ENCODE measurements at regions not wholly inside any gene's neighbourhood (a gene's known extent, or its start where the extent isn't known, plus 50 kb on each side); places are given as distances from the start of the nearest gene placed in this dataset.
"Not testable (repeated sequence)": the region's sequence is repeated elsewhere in the genome, so short reads cannot be mapped to it uniquely, and the experiment has no call there.

GRCh38 chr16:65817799-65818198 lies 548.7 kb upstream of the CDH5 start:
- no peaks in the 10 kb centered on the region for H3K79me2 ChIP-seq (ENCODE audit: control insufficient read depth, insufficient read depth, low read length, unreplicated experiment)
- H2AFZ ChIP-seq (ENCODE audit: low read length, unreplicated experiment), result no peak overlapping the region
- no peak overlapping the region for H3K4me3 ChIP-seq (ENCODE audit: low read depth, low read length)
- no peaks in the 10 kb centered on the region for H3K36me3 ChIP-seq (ENCODE audit: insufficient read depth, low read length)
- H3K4me1 ChIP-seq (ENCODE audit: control insufficient read depth, insufficient read depth, low read length, unreplicated experiment), result no peaks in the 10 kb centered on the region
- no peak overlapping the region for H3K27ac ChIP-seq (ENCODE audit: low read depth, low read length)
- no peaks in the 10 kb centered on the region for H3K27me3 ChIP-seq (ENCODE audit: insufficient read depth, low read length)

GRCh38 chr16:65817066-65817465 lies 549.4 kb upstream of the CDH5 start:
- H3K36me3 ChIP-seq (ENCODE audit: insufficient read depth, low read length), result no peaks in the 10 kb centered on the region
- no peaks in the 10 kb centered on the region for H3K27me3 ChIP-seq (ENCODE audit: insufficient read depth, low read length)
- H3K4me3 ChIP-seq (ENCODE audit: low read depth, low read length), result no peak overlapping the region
- H3K27ac ChIP-seq (ENCODE audit: low read depth, low read length), result no peak overlapping the region
- no peaks in the 10 kb centered on the region for H3K79me2 ChIP-seq (ENCODE audit: control insufficient read depth, insufficient read depth, low read length, unreplicated experiment)
- H2AFZ ChIP-seq (ENCODE audit: low read length, unreplicated experiment), result no peak overlapping the region
- H3K4me1 ChIP-seq (ENCODE audit: control insufficient read depth, insufficient read depth, low read length, unreplicated experiment), result no peaks in the 10 kb centered on the region

- no peak overlapping the region for H3K4me3 ChIP-seq (ENCODE audit: low read depth, low read length)
- H3K27ac ChIP-seq (ENCODE audit: low read depth, low read length), result no peak overlapping the region
- no peaks in the 10 kb centered on the region for H3K79me2 ChIP-seq (ENCODE audit: control insufficient read depth, insufficient read depth, low read length, unreplicated experiment)
Observed at GRCh38 chr16:65816556-65816955, 549.9 kb upstream of the CDH5 start.

GRCh38 chr16:65815707-65816106 lies 550.8 kb upstream of the CDH5 start:
- H3K36me3 ChIP-seq (ENCODE audit: insufficient read depth, low read length), result no peaks in the 10 kb centered on the region
- H3K4me3 ChIP-seq (ENCODE audit: low read depth, low read length), result no peak overlapping the region
- 0 out of 2 replicates have a peak, but pooled peaks cover 6% of the 10 kb centered on the region for H3K27me3 ChIP-seq (ENCODE audit: insufficient read depth, low read length)
- no peak overlapping the region for H2AFZ ChIP-seq (ENCODE audit: low read length, unreplicated experiment)
- no peak overlapping the region for H3K27ac ChIP-seq (ENCODE audit: low read depth, low read length)
- no peaks in the 10 kb centered on the region for H3K4me1 ChIP-seq (ENCODE audit: control insufficient read depth, insufficient read depth, low read length, unreplicated experiment)
- H3K79me2 ChIP-seq (ENCODE audit: control insufficient read depth, insufficient read depth, low read length, unreplicated experiment), result no peaks in the 10 kb centered on the region

More at GRCh38 chr16:65816556-65816955, 549.9 kb upstream of the CDH5 start:
- H2AFZ ChIP-seq (ENCODE audit: low read length, unreplicated experiment), result no peak overlapping the region
- no peaks in the 10 kb centered on the region for H3K4me1 ChIP-seq (ENCODE audit: control insufficient read depth, insufficient read depth, low read length, unreplicated experiment)
- no peaks in the 10 kb centered on the region for H3K36me3 ChIP-seq (ENCODE audit: insufficient read depth, low read length)
- 0 out of 2 replicates have a peak, but pooled peaks cover 1% of the 10 kb centered on the region for H3K27me3 ChIP-seq (ENCODE audit: insufficient read depth, low read length)

- H3K27me3 ChIP-seq (ENCODE audit: insufficient read depth, low read length); H3K4me1 ChIP-seq (ENCODE audit: control insufficient read depth, insufficient read depth, low read length, unreplicated experiment); H3K27ac ChIP-seq (ENCODE audit: low read depth, low read length); H3K79me2 ChIP-seq (ENCODE audit: control insufficient read depth, insufficient read depth, low read length, unreplicated experiment); H3K36me3 ChIP-seq (ENCODE audit: insufficient read depth, low read length); H3K4me3 ChIP-seq (ENCODE audit: low read depth, low read length); H2AFZ ChIP-seq (ENCODE audit: low read length, unreplicated experiment): not testable (repeated sequence)
Observed at GRCh38 chr16:65813879-65814278, 552.6 kb upstream of the CDH5 start.

GRCh38 chr16:65809627-65810026 lies 556.9 kb upstream of the CDH5 start:
- Histone ChIP-seq H3K27ac (ENCODE audit: low read depth, low read length) (no peak overlapping the region), H3K79me2 (ENCODE audit: control insufficient read depth, insufficient read depth, low read length, unreplicated experiment) (no peaks in the 10 kb centered on the region), H3K4me1 (ENCODE audit: control insufficient read depth, insufficient read depth, low read length, unreplicated experiment) (no peaks in the 10 kb centered on the region), H2AFZ (ENCODE audit: low read length, unreplicated experiment) (no peak overlapping the region), H3K4me3 (ENCODE audit: low read depth, low read length) (no peak overlapping the region), H3K27me3 (ENCODE audit: insufficient read depth, low read length) (peaks cover 18% of the 10 kb centered on the region), H3K36me3 (ENCODE audit: insufficient read depth, low read length) (no peaks in the 10 kb centered on the region)

- Histone ChIP-seq H2AFZ (ENCODE audit: low read length, unreplicated experiment) (no peak overlapping the region), H3K79me2 (ENCODE audit: control insufficient read depth, insufficient read depth, low read length, unreplicated experiment) (no peaks in the 10 kb centered on the region), H3K27ac (ENCODE audit: low read depth, low read length) (no peak overlapping the region), H3K36me3 (ENCODE audit: insufficient read depth, low read length) (no peaks in the 10 kb centered on the region), H3K4me1 (ENCODE audit: control insufficient read depth, insufficient read depth, low read length, unreplicated experiment) (no peaks in the 10 kb centered on the region), H3K4me3 (ENCODE audit: low read depth, low read length) (no peak overlapping the region), H3K27me3 (ENCODE audit: insufficient read depth, low read length) (peaks cover 23% of the 10 kb centered on the region)
Observed at GRCh38 chr16:65808790-65809189, 557.7 kb upstream of the CDH5 start.

GRCh38 chr16:65807858-65808257 lies 558.6 kb upstream of the CDH5 start:
- Histone ChIP-seq H3K36me3 (ENCODE audit: insufficient read depth, low read length) (no peaks in the 10 kb centered on the region), H3K4me3 (ENCODE audit: low read depth, low read length) (no peak overlapping the region), H3K79me2 (ENCODE audit: control insufficient read depth, insufficient read depth, low read length, unreplicated experiment) (no peaks in the 10 kb centered on the region), H3K4me1 (ENCODE audit: control insufficient read depth, insufficient read depth, low read length, unreplicated experiment) (no peaks in the 10 kb centered on the region), H3K27me3 (ENCODE audit: insufficient read depth, low read length) (peaks cover 23% of the 10 kb centered on the region), H2AFZ (ENCODE audit: low read length, unreplicated experiment) (no peak overlapping the region), H3K27ac (ENCODE audit: low read depth, low read length) (no peak overlapping the region)

GRCh38 chr16:65805704-65806103 lies 560.8 kb upstream of the CDH5 start:
- not testable (repeated sequence) for H3K79me2 ChIP-seq (ENCODE audit: control insufficient read depth, insufficient read depth, low read length, unreplicated experiment); H3K4me1 ChIP-seq (ENCODE audit: control insufficient read depth, insufficient read depth, low read length, unreplicated experiment); H3K4me3 ChIP-seq (ENCODE audit: low read depth, low read length); H3K36me3 ChIP-seq (ENCODE audit: insufficient read depth, low read length); H3K27ac ChIP-seq (ENCODE audit: low read depth, low read length); H2AFZ ChIP-seq (ENCODE audit: low read length, unreplicated experiment)
- peaks cover 17% of the 10 kb centered on the region for H3K27me3 ChIP-seq (ENCODE audit: insufficient read depth, low read length)

GRCh38 chr16:65796481-65796880 lies 570.0 kb upstream of the CDH5 start:
- H3K4me3 ChIP-seq (ENCODE audit: low read depth, low read length), result no peak overlapping the region
- no peaks in the 10 kb centered on the region for H3K36me3 ChIP-seq (ENCODE audit: insufficient read depth, low read length)
- H3K79me2 ChIP-seq (ENCODE audit: control insufficient read depth, insufficient read depth, low read length, unreplicated experiment), result no peaks in the 10 kb centered on the region
- H3K4me1 ChIP-seq (ENCODE audit: control insufficient read depth, insufficient read depth, low read length, unreplicated experiment), result no peaks in the 10 kb centered on the region
- H3K27me3 ChIP-seq (ENCODE audit: insufficient read depth, low read length), result peaks cover 42% of the 10 kb centered on the region
- H2AFZ ChIP-seq (ENCODE audit: low read length, unreplicated experiment), result no peak overlapping the region
- H3K27ac ChIP-seq (ENCODE audit: low read depth, low read length), result no peak overlapping the region

GRCh38 chr16:65794973-65795372 lies 571.5 kb upstream of the CDH5 start:
- Histone ChIP-seq H3K79me2 (ENCODE audit: control insufficient read depth, insufficient read depth, low read length, unreplicated experiment) (no peaks in the 10 kb centered on the region), H3K4me1 (ENCODE audit: control insufficient read depth, insufficient read depth, low read length, unreplicated experiment) (no peaks in the 10 kb centered on the region), H3K36me3 (ENCODE audit: insufficient read depth, low read length) (no peaks in the 10 kb centered on the region), H3K27me3 (ENCODE audit: insufficient read depth, low read length) (peaks cover 42% of the 10 kb centered on the region), H3K4me3 (ENCODE audit: low read depth, low read length) (no peak overlapping the region), H2AFZ (ENCODE audit: low read length, unreplicated experiment) (no peak overlapping the region), H3K27ac (ENCODE audit: low read depth, low read length) (no peak overlapping the region)
